GM12878 (cell line): ENCODE measurements at regions not wholly inside any gene's neighbourhood (a gene's known extent, or its start where the extent isn't known, plus 50 kb on each side); places are given as distances from the start of the nearest gene placed in this dataset.

ENCODE experiments used
- NFYB ChIP-seq: IDR thresholded peaks from 2 replicates; pipeline ENCODE4 v1.6.1; 2011; ENCODE audit warnings: low read depth, mild to moderate bottlenecking, low read length, improper control_type of control experiment, moderate library complexity; ENCODE audit not compliant: insufficient read depth
- NRF1 ChIP-seq: conservative IDR thresholded peaks from 2 replicates; pipeline ENCODE4 v1.6.1; 2011; ENCODE audit warnings: mild to moderate bottlenecking, low read depth, low read length, improper control_type of control experiment
- RAD21 ChIP-seq: IDR thresholded peaks from 2 replicates; pipeline ENCODE4 v1.6.1; 2011; ENCODE audit warnings: mild to moderate bottlenecking, low read depth, low read length, moderate library complexity; ENCODE audit not compliant: insufficient read depth
- TF ChIP-seq, protein P1 (sequence below): IDR thresholded peaks from 2 replicates; pipeline ENCODE4 v1.6.1; 2011; ENCODE audit warnings: low read depth, mild to moderate bottlenecking, low read length, moderate library complexity, borderline replicate concordance; ENCODE audit errors: extremely low read depth

DNA sequence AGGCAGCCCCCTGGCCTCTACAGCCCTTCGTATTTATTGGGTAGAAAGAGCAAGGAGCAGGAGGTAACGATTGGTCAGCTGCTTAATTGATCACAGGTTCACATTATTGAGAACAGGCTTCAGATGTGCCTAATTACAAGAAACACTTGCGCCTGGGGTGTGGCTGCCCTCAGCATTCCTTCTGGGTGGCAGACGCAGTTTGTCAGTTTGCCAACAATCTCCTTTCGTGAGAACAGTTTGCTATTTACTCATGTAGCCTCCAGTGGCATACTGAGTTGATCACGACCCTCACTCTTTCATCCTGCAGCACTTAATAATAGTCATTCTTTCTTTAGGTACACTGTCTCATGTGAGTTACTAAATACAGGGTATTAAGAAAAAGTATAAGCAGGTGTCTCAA, 985.6 kb downstream of the SLITRK5 start:
- TF ChIP-seq RAD21 (no peak), NRF1 (no peak), NFYB (no peak)
- TF ChIP-seq, protein P1, sequence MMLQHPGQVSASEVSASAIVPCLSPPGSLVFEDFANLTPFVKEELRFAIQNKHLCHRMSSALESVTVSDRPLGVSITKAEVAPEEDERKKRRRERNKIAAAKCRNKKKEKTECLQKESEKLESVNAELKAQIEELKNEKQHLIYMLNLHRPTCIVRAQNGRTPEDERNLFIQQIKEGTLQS, result no peak
